ENCODE measurements at regions not wholly inside any gene's neighbourhood (a gene's known extent, or its start where the extent isn't known, plus 50 kb on each side); places are given as distances from the start of the nearest gene placed in this dataset.

GRCh38 chr5:29697785-29698414, 1495.6 kb upstream of the CDH6 start:
- H3K27ac ChIP-seq = no peak overlapping the region; the same call in 1 of the 2 replicates
- no peak for TF ChIP-seq ZFX (IDR thresholded peaks at IDR 0.05; ENCODE audit: borderline replicate concordance)
- peak; percentile 74 for TF ChIP-seq CTCF (IDR thresholded peaks at IDR 0.05)

GRCh38 chr5:29697278-29697677, 1496.2 kb upstream of the CDH6 start:
- TF ChIP-seq CTCF (IDR thresholded peaks at IDR 0.05) (no peak), ZFX (IDR thresholded peaks at IDR 0.05; ENCODE audit: borderline replicate concordance) (no peak)
- H3K27ac ChIP-seq = peak overlapping the region; percentile 20; the same call in 1 of the 2 replicates

GRCh38 chr5:29672678-29673077, 1520.8 kb upstream of the CDH6 start:
- no peak overlapping the region for H3K27ac ChIP-seq
- no peak for TF ChIP-seq CTCF (IDR thresholded peaks at IDR 0.05)
- TF ChIP-seq ZFX (IDR thresholded peaks at IDR 0.05; ENCODE audit: borderline replicate concordance) = no peak

GRCh38 chr5:29662876-29663275, 1530.6 kb upstream of the CDH6 start:
- no peak overlapping the region for H3K27ac ChIP-seq
- TF ChIP-seq CTCF (IDR thresholded peaks at IDR 0.05) = no peak

GRCh38 chr5:29654954-29655353, 1538.5 kb upstream of the CDH6 start:
- TF ChIP-seq ZFX (IDR thresholded peaks at IDR 0.05; ENCODE audit: borderline replicate concordance) (no peak), CTCF (IDR thresholded peaks at IDR 0.05) (no peak)
- H3K27ac ChIP-seq = no peak overlapping the region

GRCh38 chr5:29649321-29649720, 1544.2 kb upstream of the CDH6 start:
- TF ChIP-seq ZFX (IDR thresholded peaks at IDR 0.05; ENCODE audit: borderline replicate concordance) (no peak), CTCF (IDR thresholded peaks at IDR 0.05) (no peak)
- H3K27ac ChIP-seq = no peak overlapping the region

- TF ChIP-seq ZFX (IDR thresholded peaks at IDR 0.05; ENCODE audit: borderline replicate concordance) = no peak
- no peak for TF ChIP-seq CTCF (IDR thresholded peaks at IDR 0.05)
- H3K27ac ChIP-seq = no peak overlapping the region
Observed at GRCh38 chr5:29642601-29643000, 1550.9 kb upstream of the CDH6 start.
